ENCODE measurements at regions not wholly inside any gene's neighbourhood (a gene's known extent, or its start where the extent isn't known, plus 50 kb on each side); places are given as distances from the start of the nearest gene placed in this dataset.

DNA sequence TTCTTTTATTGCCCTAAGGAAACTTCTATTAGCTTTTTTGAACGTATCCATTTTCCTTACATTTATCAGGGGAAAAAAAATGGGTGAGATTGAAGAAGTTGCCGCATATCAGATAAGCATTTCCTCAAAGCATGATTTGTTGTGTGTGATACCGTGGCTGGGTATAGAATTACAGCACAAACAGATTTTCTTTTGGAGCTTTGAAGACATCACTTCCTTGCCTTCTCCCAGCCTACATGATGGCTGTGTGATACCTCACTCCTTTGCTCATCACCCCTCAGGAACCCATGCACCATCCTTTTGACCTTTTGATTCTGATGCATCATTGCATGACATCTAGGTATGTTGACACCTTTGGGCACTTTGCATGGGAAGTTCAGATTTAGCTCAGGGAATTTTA lies 1155.3 kb downstream of the BRD1 start:
- DNase-seq (ENCODE audit: low read depth), result no peak

DNA sequence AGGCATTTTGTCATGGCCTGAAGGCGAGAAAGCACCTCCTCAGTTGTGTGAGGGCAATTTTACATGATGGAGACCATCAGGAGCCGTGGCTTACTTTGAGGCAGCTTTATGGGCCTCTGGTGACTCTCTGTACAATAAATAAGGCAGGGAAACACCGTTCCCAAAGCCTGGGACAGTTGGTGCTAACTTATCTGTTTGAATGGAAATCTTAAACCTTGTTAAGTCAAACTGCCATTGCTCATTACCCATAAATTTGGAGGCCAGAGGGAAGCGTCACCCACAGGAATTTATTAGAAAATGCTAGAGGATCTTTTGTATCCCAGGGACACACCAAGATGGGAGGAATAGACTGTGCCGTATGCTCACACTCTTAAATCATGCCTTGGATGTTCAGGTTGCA lies 1156.9 kb downstream of the BRD1 start:
- no peak for DNase-seq (ENCODE audit: low read depth)

- no peak for DNase-seq (ENCODE audit: low read depth)
These were observed 1157.5 kb downstream of the BRD1 start for GRCh38 chr22:48669986-48670716.

DNA sequence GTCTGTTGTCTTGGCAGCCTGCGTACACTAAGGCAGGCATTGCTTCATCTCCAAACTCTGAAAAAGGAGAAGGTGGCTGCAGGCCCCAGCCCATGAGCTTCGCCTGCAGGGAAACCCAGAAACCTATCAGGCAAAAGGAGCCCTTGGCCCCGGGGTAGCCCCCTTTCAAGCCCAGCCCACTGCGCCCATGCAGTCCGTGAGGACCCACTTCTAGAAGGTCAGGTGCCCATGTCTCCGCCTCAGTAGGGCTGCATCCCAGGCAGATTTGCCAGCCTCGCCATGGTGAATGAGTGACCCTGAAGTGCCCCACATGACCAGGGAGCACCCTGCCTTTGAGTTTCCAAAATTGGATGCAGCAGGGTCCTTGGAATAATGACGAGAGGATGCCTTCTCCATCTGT lies 1158.4 kb downstream of the BRD1 start:
- no peak for DNase-seq (ENCODE audit: low read depth)

DNA sequence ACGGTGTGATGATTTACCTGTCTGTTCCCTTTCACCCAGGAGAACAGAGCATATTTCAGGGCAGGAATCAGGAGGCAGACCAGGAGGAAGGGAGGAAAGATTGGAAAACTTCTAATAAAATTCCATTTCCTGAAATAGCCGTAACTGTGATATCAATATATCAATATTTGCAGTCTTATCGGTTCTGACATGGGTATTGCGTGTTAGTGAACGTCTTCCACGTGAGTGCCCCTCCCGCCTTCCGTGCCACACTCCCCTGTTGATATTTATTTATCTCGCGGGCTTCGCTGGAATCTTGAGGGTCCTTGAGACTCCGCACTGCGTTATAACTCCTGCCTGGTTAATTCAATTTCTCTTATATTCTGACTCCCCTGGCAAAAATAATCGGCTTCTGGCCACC lies 1160.4 kb downstream of the BRD1 start:
- no peak for DNase-seq (ENCODE audit: low read depth)

- no peak for DNase-seq (ENCODE audit: low read depth)
These were observed 1161.1 kb downstream of the BRD1 start for GRCh38 chr22:48666620-48667019.

DNA sequence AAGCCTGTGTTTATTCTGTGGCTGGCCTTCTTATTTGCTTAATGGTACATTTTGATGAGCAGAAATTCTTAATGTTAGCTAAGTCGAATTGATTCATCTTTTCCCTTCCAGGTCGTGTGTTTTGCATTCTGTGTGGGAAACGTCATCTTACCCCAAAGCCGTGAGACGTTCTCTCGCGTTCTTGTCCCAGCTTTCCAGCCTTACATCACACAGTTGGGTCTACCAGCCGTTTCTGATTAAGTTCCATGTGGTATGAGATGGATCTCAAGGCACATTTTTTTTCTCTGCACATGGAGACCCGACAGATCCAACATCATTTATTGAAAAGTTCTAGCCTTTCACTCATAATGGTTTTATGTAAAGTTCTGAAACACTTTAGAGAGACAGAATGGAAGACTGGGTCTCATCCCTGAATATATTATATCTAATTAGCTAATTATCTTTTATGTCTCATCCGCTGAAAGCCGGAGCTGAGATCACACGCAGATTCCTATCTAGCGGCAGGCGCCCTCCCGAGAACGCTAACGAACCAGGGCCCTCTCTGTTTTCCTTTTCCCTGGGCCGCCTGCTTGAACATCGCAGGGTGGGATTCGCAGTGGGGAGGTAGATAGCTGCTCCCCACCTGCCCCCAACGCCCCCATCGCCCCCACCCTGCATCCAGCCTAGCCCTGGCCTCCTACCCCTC lies 1162.2 kb downstream of the BRD1 start:
- no peak for DNase-seq (ENCODE audit: low read depth)

- no peak for DNase-seq (ENCODE audit: low read depth)
These were observed 1163.1 kb downstream of the BRD1 start for GRCh38 chr22:48664586-48664985.

GRCh38 chr22:48663297-48663696 lies 1164.4 kb downstream of the BRD1 start:
- no peak for DNase-seq (ENCODE audit: low read depth)

DNA sequence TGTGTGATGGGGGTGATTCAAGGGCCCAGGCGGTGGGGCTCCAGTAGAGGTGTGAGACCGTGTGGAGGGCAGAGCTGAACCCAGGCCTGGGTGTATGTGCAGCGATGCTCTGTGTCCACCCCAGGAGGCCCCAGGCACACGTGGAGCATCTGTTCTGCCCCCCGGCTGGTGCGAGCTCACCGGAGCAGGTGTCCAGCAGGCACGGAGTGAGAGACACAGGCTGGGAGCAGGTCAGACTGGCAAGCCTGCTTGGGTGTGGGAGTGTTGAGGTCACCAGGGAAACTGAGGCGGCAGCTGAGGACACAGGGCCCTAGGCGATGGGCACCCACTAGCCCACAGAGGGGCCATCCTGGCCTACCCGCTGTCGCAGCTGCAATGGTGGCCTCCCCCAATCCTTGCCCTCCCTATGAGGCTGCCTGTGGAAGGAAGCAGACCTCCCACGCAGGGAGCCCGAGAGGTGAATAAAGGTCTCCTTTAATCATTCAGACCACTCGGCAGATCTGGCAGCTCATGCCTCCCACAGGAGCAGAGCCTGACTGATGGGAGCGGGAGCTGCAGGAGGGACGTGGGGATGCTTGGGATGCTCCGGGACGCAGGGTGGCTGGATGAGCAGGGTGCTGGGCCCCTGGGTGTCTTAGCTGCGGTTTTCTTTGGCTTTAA lies 1165.1 kb downstream of the BRD1 start:
- no peak for DNase-seq (ENCODE audit: low read depth)

GRCh38 chr22:48661984-48662383 lies 1165.7 kb downstream of the BRD1 start:
- DNase-seq (ENCODE audit: low read depth), result no peak

DNA sequence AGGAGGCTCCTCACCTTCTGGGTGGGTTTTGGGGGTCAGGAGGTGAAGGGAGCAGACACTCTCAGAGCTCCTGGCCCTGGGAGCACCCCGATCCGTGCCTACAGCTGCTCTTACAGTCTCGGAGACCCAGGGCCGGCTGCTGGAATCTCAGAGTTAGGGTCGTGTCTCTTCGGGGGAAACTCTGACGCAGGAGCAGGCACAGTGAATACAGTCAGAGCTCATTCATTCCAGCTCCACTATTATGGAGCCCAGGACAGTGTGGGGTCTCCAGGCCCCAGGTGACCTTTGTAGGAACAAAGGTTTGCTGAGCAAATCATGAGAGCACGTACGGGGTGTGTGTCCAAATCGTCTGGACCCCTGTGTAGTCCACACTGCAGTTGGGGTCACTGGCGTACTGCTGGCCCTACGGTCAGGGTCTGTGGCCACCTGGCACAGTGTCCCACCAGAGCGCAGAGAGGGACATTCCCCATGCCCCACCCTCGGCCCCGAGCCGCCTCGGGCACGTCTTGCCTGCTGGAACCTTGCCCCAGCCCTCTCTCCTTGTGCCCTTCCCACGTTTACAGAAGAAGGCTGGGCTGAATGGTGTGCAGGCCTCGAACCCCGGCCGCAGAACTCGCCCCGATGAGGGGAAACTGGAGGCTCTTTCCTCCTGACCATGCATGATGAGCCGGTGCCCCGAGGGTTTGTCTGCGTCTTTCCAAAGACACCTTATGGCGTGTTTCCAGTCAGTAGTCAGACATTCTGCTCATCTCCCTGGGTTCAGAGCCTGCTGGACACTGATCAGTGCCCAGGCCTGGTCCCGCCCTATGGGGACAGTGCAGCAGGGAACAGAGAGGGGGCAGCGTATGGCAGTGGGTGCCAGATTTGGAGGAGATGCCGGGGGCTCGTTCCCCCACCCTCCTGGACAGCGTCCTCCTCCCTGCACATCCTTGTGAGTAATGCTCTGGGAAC lies 1166.6 kb downstream of the BRD1 start:
- no peak for DNase-seq (ENCODE audit: low read depth)

GRCh38 chr22:48660104-48660789 lies 1167.4 kb downstream of the BRD1 start:
- no peak for DNase-seq (ENCODE audit: low read depth)

- no peak for DNase-seq (ENCODE audit: low read depth)
These were observed 1168.2 kb downstream of the BRD1 start for GRCh38 chr22:48659404-48659996.

- DNase-seq (ENCODE audit: low read depth), result no peak
These were observed 1168.8 kb downstream of the BRD1 start for GRCh38 chr22:48658871-48659270.

DNA sequence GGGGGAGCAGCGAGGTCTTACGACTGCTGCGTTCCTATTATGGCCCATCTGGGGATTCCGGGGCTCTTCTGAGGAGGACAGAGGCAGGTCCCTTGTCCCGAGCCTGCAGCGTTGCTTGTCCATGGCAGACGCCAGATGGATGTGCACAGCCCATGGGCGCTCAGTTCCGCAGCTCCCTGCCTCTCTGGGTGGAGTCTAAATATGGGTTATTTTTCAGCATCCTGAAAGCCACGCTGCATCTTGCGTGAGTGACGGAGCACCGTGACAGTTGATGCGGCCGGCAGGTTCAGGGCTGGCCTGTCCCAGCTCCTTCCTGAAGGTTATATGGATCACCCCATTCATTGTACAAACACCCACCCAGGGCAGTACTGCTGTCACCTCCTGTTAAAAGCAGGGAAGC lies 1169.4 kb downstream of the BRD1 start:
- DNase-seq (ENCODE audit: low read depth), result no peak

DNA sequence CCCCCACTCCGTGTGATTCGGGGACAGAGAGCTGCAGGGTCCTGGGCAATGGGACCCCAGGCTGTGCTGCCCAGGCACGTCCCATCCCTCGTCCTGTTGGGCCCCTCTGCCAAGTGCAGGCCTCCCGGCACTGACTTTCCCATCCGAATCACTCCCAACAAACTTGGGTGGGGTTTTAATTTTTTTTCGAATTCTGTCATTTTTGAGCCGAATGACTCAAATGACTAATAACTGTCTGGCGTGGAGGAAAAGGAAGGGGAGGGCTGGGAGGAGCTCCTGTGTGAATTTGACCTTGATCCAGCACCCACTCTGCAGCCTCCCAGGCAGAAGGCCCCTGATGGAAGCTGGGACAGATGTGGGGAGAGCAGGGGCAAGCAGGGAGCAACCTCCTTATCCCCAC lies 1173.2 kb downstream of the BRD1 start:
- no peak for DNase-seq (ENCODE audit: low read depth)

DNA sequence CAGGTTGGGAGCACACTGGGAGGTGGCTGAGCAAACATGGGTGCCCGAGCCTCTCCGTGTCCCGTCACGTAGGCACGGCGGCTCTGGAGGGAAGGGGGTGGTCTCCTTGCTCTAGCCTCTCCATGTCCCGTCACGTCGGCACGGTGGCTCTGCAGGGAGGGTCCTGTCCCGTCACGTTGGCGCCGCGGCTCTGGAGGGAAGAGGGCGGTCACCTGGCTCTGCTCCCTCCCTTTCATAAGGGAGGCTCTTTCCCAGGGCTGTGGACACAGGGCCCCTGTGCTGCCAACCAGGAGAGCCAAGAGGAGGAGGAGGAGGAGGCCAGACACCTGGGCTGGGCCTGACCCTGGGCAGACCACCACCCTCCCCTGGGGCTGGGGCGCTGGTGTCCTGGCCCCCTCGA lies 1173.7 kb downstream of the BRD1 start:
- DNase-seq (ENCODE audit: low read depth), result no peak

DNA sequence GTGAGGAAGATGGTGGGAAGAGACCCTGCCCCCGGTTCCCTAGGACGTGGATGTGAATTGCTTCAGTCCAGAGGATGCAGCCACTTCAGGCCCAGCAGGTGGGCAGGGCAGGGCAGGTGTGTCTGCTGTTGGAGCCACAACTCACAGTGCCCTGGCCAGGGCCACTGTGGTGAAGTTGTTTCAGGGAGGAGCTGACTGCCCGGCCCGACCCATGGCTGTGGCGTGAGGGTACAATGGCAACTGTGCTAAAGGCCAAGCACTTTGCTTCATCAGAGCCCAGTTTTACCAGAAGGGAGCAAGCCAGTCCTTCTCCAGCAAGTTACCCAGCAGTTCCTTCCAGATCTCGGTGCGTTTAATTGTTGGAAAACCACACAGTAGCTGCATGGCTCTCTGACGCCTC lies 1174.4 kb downstream of the BRD1 start:
- no peak for DNase-seq (ENCODE audit: low read depth)

DNA sequence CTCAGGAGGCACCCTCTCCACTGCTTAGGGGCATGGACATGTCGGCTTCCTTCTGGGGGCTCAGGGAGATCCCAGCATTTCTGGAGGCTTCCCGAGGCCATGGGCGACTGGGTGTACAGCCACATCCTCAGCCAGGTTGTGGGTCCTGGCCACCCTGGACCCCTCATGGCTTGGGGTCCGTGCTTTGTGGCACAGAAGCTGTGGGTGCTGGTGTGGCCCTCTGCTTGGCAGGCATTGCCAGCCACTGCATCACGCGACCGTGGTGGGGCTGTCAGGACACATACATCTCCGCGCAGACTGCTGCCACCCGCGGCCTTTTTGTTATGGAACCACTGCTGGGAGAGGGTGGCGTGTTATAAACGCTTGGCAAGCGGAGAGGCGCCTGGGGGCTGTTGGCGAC lies 1174.9 kb downstream of the BRD1 start:
- DNase-seq (ENCODE audit: low read depth), result no peak

- no peak for DNase-seq (ENCODE audit: low read depth)
These were observed 1175.6 kb downstream of the BRD1 start for GRCh38 chr22:48651981-48652538.

Data from stimulated activated CD8-positive, alpha-beta memory T cell treated with anti-CD3 and anti-CD28 coated beads, Interleukin-12 subunit alpha, Interleukin-12 subunit beta, amount 100 ng/mL, for 4 hours (primary cell).